Activated T-helper 17 cell treated with anti-CD3 and anti-CD28 coated beads, Interleukin-2, amount 50 U/mL, for 72 hours (primary cell): ENCODE measurements at regions not wholly inside any gene's neighbourhood (a gene's known extent, or its start where the extent isn't known, plus 50 kb on each side); places are given as distances from the start of the nearest gene placed in this dataset.
"Not testable (repeated sequence)": the region's sequence is repeated elsewhere in the genome, so short reads cannot be mapped to it uniquely, and the experiment has no call there.

ENCODE experiments used
- ATAC-seq: fragments of 150-1000 bp; cut with Tn5 transposase; replicated peaks from 2 replicates; pipeline ENCODE4 v1.10.0; 2021; ENCODE audit warnings: mild to moderate bottlenecking, moderate library complexity
- H3K27ac Mint-ChIP-seq: one replicate; pipeline ENCODE4 v1.8.0; 2022; ENCODE audit warnings: mixed read lengths
- H3K27me3 Mint-ChIP-seq: one replicate; pipeline ENCODE4 v1.8.0; 2022; ENCODE audit warnings: mixed read lengths
- H3K36me3 Mint-ChIP-seq: one replicate; pipeline ENCODE4 v1.8.0; 2022; ENCODE audit warnings: low read depth, mild to moderate bottlenecking, mixed read lengths
- H3K4me1 Mint-ChIP-seq: one replicate; pipeline ENCODE4 v1.8.0; 2022; ENCODE audit warnings: mixed read lengths
- H3K4me3 Mint-ChIP-seq: one replicate; pipeline ENCODE4 v1.8.0; 2022; ENCODE audit warnings: mild to moderate bottlenecking, mixed read lengths
- H3K9me3 Mint-ChIP-seq: one replicate; pipeline ENCODE4 v1.8.0; 2022; ENCODE audit warnings: mixed read lengths

- peaks cover 5% of the 10 kb centered on the region for H3K4me1 Mint-ChIP-seq
- H3K9me3 Mint-ChIP-seq: no peaks in the 10 kb centered on the region
- peak; percentile 61 for ATAC-seq
- no peaks in the 10 kb centered on the region for H3K36me3 Mint-ChIP-seq
- H3K27ac Mint-ChIP-seq: no peak overlapping the region
- H3K4me3 Mint-ChIP-seq: no peak overlapping the region
- H3K27me3 Mint-ChIP-seq: peaks cover 3% of the 10 kb centered on the region
Measured at GRCh38 chr2:215728504-215729065, 284.8 kb downstream of the MREG start.

GRCh38 chr2:215727507-215728503 lies 285.5 kb downstream of the MREG start:
- Mint-ChIP-seq H3K27me3 (peaks cover 3% of the 10 kb centered on the region), H3K9me3 (no peaks in the 10 kb centered on the region), H3K36me3 (no peaks in the 10 kb centered on the region), H3K27ac (no peak overlapping the region), H3K4me1 (peaks cover 5% of the 10 kb centered on the region), H3K4me3 (no peak overlapping the region)
- ATAC-seq: no peak

GRCh38 chr2:215726070-215726469 lies 287.3 kb downstream of the MREG start:
- no peak for ATAC-seq
- Mint-ChIP-seq H3K36me3 (no peaks in the 10 kb centered on the region), H3K4me1 (peaks cover 5% of the 10 kb centered on the region), H3K9me3 (no peaks in the 10 kb centered on the region), H3K27me3 (peaks cover 3% of the 10 kb centered on the region), H3K4me3 (no peak overlapping the region), H3K27ac (no peak overlapping the region)

GRCh38 chr2:215724146-215724545 lies 288.3 kb upstream of the FN1 start:
- peaks cover 5% of the 10 kb centered on the region for H3K4me1 Mint-ChIP-seq
- H3K27ac Mint-ChIP-seq: no peak overlapping the region
- no peak for ATAC-seq
- H3K9me3 Mint-ChIP-seq: no peaks in the 10 kb centered on the region
- H3K4me3 Mint-ChIP-seq: no peak overlapping the region
- peaks cover 3% of the 10 kb centered on the region for H3K27me3 Mint-ChIP-seq
- no peaks in the 10 kb centered on the region for H3K36me3 Mint-ChIP-seq

- no peak overlapping the region for H3K27ac Mint-ChIP-seq
- H3K36me3 Mint-ChIP-seq: no peaks in the 10 kb centered on the region
- no peaks in the 10 kb centered on the region for H3K9me3 Mint-ChIP-seq
- ATAC-seq: no peak
- no peak overlapping the region for H3K4me3 Mint-ChIP-seq
- H3K27me3 Mint-ChIP-seq: peaks cover 7% of the 10 kb centered on the region
- peaks cover 5% of the 10 kb centered on the region for H3K4me1 Mint-ChIP-seq
Measured at GRCh38 chr2:215723631-215724011, 287.8 kb upstream of the FN1 start.

- H3K4me3 Mint-ChIP-seq: no peak overlapping the region
- H3K36me3 Mint-ChIP-seq: no peaks in the 10 kb centered on the region
- no peak for ATAC-seq
- H3K4me1 Mint-ChIP-seq: peaks cover under 1% of the 10 kb centered on the region
- H3K9me3 Mint-ChIP-seq: no peaks in the 10 kb centered on the region
- H3K27me3 Mint-ChIP-seq: peaks cover 7% of the 10 kb centered on the region
- H3K27ac Mint-ChIP-seq: no peak overlapping the region
Measured at GRCh38 chr2:215722986-215723630, 287.2 kb upstream of the FN1 start.

DNA sequence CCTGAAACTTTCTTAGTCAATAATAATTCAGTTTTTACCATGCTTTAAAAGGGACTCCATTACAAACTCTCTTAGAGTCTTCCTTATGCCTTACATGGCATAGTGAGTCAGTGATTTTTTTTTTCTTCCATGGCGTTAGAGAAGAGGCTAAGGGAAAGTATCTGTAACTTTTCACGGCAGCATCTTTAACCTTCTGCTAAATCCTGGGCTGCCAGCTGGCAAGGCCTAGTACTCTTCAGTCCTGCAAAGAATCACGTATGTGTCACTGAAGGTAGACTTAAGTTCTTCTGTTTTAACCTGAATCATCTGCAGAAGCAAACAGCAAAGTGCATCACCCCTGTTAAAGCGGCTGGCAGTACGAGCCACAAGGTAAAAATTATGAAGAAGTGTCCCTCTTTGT lies 286.3 kb upstream of the FN1 start:
- Mint-ChIP-seq H3K36me3 (no peaks in the 10 kb centered on the region), H3K27ac (no peak overlapping the region), H3K4me3 (no peak overlapping the region), H3K9me3 (no peaks in the 10 kb centered on the region), H3K27me3 (peaks cover 7% of the 10 kb centered on the region), H3K4me1 (no peaks in the 10 kb centered on the region)
- no peak for ATAC-seq

- H3K27ac Mint-ChIP-seq, ATAC-seq, H3K4me3 Mint-ChIP-seq, H3K4me1 Mint-ChIP-seq, H3K36me3 Mint-ChIP-seq, H3K9me3 Mint-ChIP-seq, H3K27me3 Mint-ChIP-seq: not testable (repeated sequence)
Measured at GRCh38 chr2:215721515-215721914, 285.6 kb upstream of the FN1 start.

DNA sequence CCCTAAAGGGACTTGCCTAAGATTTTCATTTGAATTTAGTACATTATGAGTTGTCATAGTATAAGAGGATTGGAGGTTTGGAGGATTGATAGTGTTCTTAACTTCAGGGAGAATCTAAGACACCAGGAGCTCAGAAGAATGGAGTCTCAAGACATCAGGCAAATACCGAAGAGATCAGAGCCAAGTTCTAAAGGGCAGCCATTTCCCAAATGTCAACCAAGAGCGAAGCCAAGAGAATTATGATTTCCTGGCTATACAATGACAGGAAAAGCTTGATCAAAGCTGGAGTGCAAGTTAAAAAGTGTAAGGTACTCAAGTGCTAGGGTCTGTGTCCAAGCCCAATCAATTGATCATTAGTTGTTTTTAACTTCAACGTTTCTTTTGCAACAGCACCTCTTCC lies 283.0 kb upstream of the FN1 start:
- H3K27ac Mint-ChIP-seq: no peak overlapping the region
- H3K36me3 Mint-ChIP-seq: no peaks in the 10 kb centered on the region

DNA sequence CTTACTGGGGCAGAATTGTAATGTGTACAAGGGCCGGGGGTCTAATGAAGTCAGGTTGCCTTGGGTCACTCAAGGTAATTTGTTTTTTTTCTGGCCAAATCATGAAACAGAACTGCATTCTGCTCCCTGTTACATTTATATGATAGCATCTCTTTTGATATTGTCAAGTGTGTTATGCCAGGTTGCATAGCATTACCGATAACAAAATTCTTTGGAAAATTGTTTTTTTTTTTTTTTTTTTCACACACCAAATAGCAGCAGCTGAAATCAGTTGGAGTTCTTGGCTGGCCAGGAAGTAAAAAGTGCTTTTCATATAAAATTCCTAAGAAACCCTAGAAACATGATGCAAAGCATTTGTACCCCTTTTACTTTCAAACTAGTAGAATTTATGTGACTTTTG lies 282.6 kb upstream of the FN1 start:
- H3K36me3 Mint-ChIP-seq: no peaks in the 10 kb centered on the region
- H3K4me1 Mint-ChIP-seq: no peaks in the 10 kb centered on the region
- no peak overlapping the region for H3K27ac Mint-ChIP-seq
- ATAC-seq: no peak
- no peak overlapping the region for H3K4me3 Mint-ChIP-seq
- H3K27me3 Mint-ChIP-seq: peaks cover 6% of the 10 kb centered on the region
- H3K9me3 Mint-ChIP-seq: no peaks in the 10 kb centered on the region

More for the DNA sequence above, 283.0 kb upstream of the FN1 start:
- Mint-ChIP-seq H3K4me1 (no peaks in the 10 kb centered on the region), H3K9me3 (no peaks in the 10 kb centered on the region), H3K27me3 (peaks cover 6% of the 10 kb centered on the region), H3K4me3 (no peak overlapping the region)
- no peak for ATAC-seq

- Mint-ChIP-seq H3K4me1 (no peaks in the 10 kb centered on the region), H3K9me3 (no peaks in the 10 kb centered on the region)
- no peak for ATAC-seq
Measured at GRCh38 chr2:215717501-215718381, 281.9 kb upstream of the FN1 start.

GRCh38 chr2:215716956-215717355 lies 281.1 kb upstream of the FN1 start:
- peaks cover 12% of the 10 kb centered on the region for H3K27me3 Mint-ChIP-seq
- no peaks in the 10 kb centered on the region for H3K36me3 Mint-ChIP-seq
- no peaks in the 10 kb centered on the region for H3K4me1 Mint-ChIP-seq
- H3K4me3 Mint-ChIP-seq: no peak overlapping the region
- no peak overlapping the region for H3K27ac Mint-ChIP-seq
- H3K9me3 Mint-ChIP-seq: no peaks in the 10 kb centered on the region
- no peak for ATAC-seq

More at GRCh38 chr2:215717501-215718381, 281.9 kb upstream of the FN1 start:
- Mint-ChIP-seq H3K4me3 (no peak overlapping the region), H3K36me3 (no peaks in the 10 kb centered on the region), H3K27me3 (peaks cover 9% of the 10 kb centered on the region), H3K27ac (no peak overlapping the region)

GRCh38 chr2:215712871-215713790 lies 277.3 kb upstream of the FN1 start:
- Mint-ChIP-seq H3K9me3 (no peaks in the 10 kb centered on the region), H3K36me3 (no peaks in the 10 kb centered on the region), H3K4me3 (no peak overlapping the region), H3K27me3 (peaks cover 9% of the 10 kb centered on the region), H3K27ac (no peak overlapping the region), H3K4me1 (no peaks in the 10 kb centered on the region)
- ATAC-seq: no peak
